ENCODE measurements at regions not wholly inside any gene's neighbourhood (a gene's known extent, or its start where the extent isn't known, plus 50 kb on each side); places are given as distances from the start of the nearest gene placed in this dataset.
"Not testable (repeated sequence)": the region's sequence is repeated elsewhere in the genome, so short reads cannot be mapped to it uniquely, and the experiment has no call there.

- no peak overlapping the region for H3K4me3 ChIP-seq (ENCODE audit: low read depth, low read length)
- TF ChIP-seq, protein P1, sequence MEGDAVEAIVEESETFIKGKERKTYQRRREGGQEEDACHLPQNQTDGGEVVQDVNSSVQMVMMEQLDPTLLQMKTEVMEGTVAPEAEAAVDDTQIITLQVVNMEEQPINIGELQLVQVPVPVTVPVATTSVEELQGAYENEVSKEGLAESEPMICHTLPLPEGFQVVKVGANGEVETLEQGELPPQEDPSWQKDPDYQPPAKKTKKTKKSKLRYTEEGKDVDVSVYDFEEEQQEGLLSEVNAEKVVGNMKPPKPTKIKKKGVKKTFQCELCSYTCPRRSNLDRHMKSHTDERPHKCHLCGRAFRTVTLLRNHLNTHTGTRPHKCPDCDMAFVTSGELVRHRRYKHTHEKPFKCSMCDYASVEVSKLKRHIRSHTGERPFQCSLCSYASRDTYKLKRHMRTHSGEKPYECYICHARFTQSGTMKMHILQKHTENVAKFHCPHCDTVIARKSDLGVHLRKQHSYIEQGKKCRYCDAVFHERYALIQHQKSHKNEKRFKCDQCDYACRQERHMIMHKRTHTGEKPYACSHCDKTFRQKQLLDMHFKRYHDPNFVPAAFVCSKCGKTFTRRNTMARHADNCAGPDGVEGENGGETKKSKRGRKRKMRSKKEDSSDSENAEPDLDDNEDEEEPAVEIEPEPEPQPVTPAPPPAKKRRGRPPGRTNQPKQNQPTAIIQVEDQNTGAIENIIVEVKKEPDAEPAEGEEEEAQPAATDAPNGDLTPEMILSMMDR (IDR thresholded peaks at IDR 0.05; ENCODE audit: low read depth, low read length): no peak
Observed at GRCh38 chr1:38584448-38585355, 274.9 kb downstream of the RRAGC start.

GRCh38 chr1:38583287-38583686 lies 276.3 kb downstream of the RRAGC start:
- H3K4me3 ChIP-seq (ENCODE audit: low read depth, low read length): not testable (repeated sequence)

DNA sequence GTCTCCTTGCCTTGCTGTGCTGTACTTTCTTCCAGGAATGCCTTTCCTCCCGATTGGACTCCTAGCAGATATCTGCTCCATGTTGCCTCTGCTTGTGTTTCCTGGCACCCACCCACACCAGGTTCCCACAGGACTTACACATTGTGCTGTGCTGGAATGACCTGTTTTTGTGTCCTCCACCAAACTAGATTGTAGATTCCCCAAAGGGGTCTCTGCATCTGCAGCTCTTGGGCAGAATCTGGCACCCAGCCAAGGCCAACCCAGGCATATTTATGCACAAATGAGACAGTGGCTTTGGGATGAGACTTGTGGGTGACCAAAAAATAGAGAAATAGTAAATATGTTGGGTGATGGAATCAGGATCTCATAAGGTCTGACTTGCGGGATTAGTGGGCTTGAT lies 278.2 kb downstream of the RRAGC start:
- TF ChIP-seq, protein P1 (IDR thresholded peaks at IDR 0.05; ENCODE audit: low read depth, low read length): no peak
- H3K4me3 ChIP-seq (ENCODE audit: low read depth, low read length): no peak overlapping the region

GRCh38 chr1:38580594-38580993 lies 279.0 kb downstream of the RRAGC start:
- H3K4me3 ChIP-seq (ENCODE audit: low read depth, low read length): no peak overlapping the region
- TF ChIP-seq, protein P1 (IDR thresholded peaks at IDR 0.05; ENCODE audit: low read depth, low read length): no peak

DNA sequence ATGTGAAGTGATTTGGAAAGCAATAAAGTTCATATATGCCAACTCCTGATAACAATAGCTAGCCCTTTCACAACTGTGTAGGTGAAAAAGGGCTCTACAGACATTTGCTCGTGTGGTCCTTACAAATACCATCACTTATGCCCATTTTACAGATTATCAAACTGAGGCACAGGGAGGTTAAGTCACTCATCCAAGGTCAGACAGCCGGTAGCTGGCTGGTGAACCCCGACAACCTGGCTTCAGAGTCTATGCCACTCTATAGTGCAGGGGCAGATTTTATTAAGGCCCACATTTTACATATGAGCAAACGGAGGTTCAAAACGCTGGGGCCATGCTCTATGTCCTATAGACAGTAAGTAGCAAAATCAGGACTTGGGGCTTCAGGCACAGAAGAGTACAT lies 280.5 kb downstream of the RRAGC start:
- H3K4me3 ChIP-seq (ENCODE audit: low read depth, low read length): no peak overlapping the region
- TF ChIP-seq, protein P1 (IDR thresholded peaks at IDR 0.05; ENCODE audit: low read depth, low read length): no peak

DNA sequence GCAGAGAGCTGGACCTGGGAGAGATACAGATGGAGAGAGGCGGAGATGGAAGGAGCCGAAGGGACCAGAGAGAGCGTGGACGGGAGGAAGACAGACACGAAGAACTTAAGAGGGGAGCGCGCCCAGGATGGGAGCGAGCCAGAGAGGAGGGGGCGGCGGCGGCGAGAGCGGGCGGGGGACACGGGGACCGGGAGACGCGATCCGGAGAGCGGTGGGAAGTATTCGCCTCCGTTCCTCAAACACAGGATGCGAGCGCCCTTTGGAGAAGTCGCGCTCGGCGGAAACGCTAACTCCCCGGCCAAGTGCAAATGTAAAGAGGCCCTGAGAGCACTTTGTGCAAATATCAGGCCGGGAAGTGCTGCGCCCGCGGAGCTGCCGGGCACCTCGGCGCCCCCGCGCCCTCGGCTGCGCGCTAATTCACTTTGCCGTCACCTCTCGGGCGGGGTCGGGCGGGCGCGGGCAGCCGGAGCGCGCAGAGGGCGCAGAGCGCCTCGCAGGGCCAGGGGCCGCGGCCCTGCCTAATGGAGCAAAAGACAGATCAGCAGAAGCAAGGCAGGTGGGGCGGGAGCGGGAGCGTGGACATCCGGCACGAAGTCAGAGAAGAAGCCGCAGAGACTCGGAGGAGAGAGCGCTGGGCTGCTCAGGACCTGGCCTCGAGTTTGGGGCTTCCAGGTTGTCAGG lies 281.2 kb downstream of the RRAGC start:
- TF ChIP-seq, protein P1 (IDR thresholded peaks at IDR 0.05; ENCODE audit: low read depth, low read length): no peak
- H3K4me3 ChIP-seq (ENCODE audit: low read depth, low read length): no peak overlapping the region

GRCh38 chr1:38577937-38578270 lies 281.7 kb downstream of the RRAGC start:
- H3K4me3 ChIP-seq (ENCODE audit: low read depth, low read length): no peak overlapping the region
- TF ChIP-seq, protein P1 (IDR thresholded peaks at IDR 0.05; ENCODE audit: low read depth, low read length): no peak

Data from WI38 (cell line).